Sigmoid colon (tissue), 6 donors: ENCODE measurements at regions not wholly inside any gene's neighbourhood (a gene's known extent, or its start where the extent isn't known, plus 50 kb on each side); places are given as distances from the start of the nearest gene placed in this dataset.

ENCODE experiments used
- DNase-seq: peaks from one replicate; pipeline ENCODE4 v3.0.0-alpha.2; 2019
- H3K27ac ChIP-seq, 4 donors: fragments of 200-600 bp; sonication (generic); one replicate each; pipeline ENCODE4 v1.5.1; 2016 to 2019; ENCODE audit warnings: mild to moderate bottlenecking in 1 of 4
- H3K27me3 ChIP-seq, 3 donors: fragments of 200-600 bp; sonication (generic); one replicate each; pipeline ENCODE4 v1.5.1; 2019; ENCODE audit warnings: mild to moderate bottlenecking in 1 of 3
- H3K36me3 ChIP-seq, 4 donors: fragments of 200-600 bp; sonication (generic); one replicate each; pipeline ENCODE4 v1.5.1; 2016 to 2019
- H3K4me1 ChIP-seq, 4 donors: fragments of 200-600 bp; sonication (generic); one replicate each; pipeline ENCODE4 v1.5.1; 2017 to 2019
- H3K4me3 ChIP-seq, 4 donors: fragments of 200-600 bp; sonication (generic); one replicate each; pipeline ENCODE4 v1.5.1; 2017 to 2019; ENCODE audit warnings: mild to moderate bottlenecking in 2 of 4, moderate library complexity in 1 of 4
- H3K9me3 ChIP-seq, 4 donors: fragments of 200-600 bp in 3 of 4; sonication (generic) in 3 of 4; one replicate each; pipeline versions ENCODE4 v1.5.1 to v1.6.1; 2013 to 2019
- EP300 ChIP-seq, 4 donors: sonication (generic); formaldehyde crosslinking; IDR thresholded peaks; one replicate each; pipeline ENCODE4 v1.6.1; 2017; ENCODE audit warnings: antibody characterized with exemption in 4 of 4
- POLR2A ChIP-seq, 2 donors: fragments of 450-650 bp; IDR thresholded peaks; one replicate each; pipeline ENCODE4 v1.6.1; 2016; ENCODE audit warnings: antibody characterized with exemption in 2 of 2, mild to moderate bottlenecking in 2 of 2, moderate library complexity in 2 of 2
- POLR2AphosphoS5 ChIP-seq, 4 donors: sonication (generic); formaldehyde crosslinking; IDR thresholded peaks; one replicate each; pipeline ENCODE4 v1.6.1; 2017; ENCODE audit warnings: antibody characterized with exemption in 4 of 4
- WGBS, 2 donors: extraction: QIAGEN DNeasy Blood & Tissue Kit; methylation state at CpG; one replicate each; pipeline ENCODE4 v1.1.7; 2013; 5-methylcytosine and 5-hydroxymethylcytosine counted together
- intact Hi-C: fragments of 100-400 bp; cut with DNase I; formaldehyde crosslinking; loops from one replicate; pipeline ENCODE4 v1.15.1; 2023
- TF ChIP-seq, protein P1 (sequence below), 4 experiments: fragments of 450-650 bp in 3 of 4; fragments of 200-600 bp in 1 of 4; IDR thresholded peaks; one replicate each; pipeline ENCODE4 v1.5.1; 2016 to 2019; ENCODE audit warnings: antibody characterized with exemption in 4 of 4, mild to moderate bottlenecking in 3 of 4, moderate library complexity in 2 of 4
- donor health status: healthy with polysubstance abuse.
- donor health status: healthy.

DNA sequence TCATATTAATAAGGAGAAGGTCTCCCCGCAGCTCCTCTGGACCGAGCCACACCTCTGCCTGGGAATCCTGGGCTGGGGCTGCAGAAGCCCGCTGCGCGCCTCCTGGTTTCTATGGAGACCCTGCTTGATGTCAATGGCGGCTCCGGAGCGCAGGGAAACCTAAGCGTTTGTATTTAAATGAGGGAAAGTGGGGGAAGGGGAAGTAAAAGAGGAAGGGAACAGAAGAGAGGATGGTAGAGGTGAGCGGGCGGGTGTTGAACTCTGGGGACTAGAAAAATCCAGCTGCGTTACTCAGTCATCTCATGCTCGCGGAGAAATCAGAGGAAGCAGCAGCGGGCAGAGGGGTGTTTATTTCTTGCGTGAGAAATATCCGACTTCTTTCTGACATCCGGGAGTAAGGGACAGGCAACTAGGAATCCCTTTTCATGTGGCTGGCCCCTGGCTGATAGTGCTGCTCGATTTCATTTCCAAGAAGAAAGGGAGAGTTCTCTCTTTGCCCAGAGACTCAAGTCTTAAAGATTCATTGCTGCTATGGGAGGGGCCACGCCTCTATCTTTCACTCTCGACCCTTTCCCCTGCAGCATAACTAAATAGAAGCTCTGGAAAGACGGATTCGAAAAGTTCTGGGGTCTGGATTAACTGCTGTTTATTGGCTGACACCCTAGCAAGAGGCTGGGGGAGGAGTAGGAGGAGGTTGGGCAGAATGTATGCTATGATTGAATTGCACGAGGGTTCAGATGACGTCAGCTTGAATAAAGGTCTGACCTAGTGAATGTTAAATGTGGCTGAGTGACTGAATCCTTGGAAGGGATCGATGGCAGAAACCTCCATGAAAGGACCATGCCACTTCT is 110.5 kb upstream of the GAP43 start:
- Histone ChIP-seq H3K4me3 (peak overlapping the region; percentile 36 to 50 (median 48)), H3K9me3 (no peaks in the 10 kb centered on the region), H3K36me3 (no peaks in the 10 kb centered on the region), H3K27me3 (no peaks in the 10 kb centered on the region), H3K4me1 (peaks cover 0 to 12% (median 4%) of the 10 kb centered on the region in 4 donors), H3K27ac (peak overlapping the region in 3 of 4 donors; percentile 23 to 26 (median 24))
- intact Hi-C loops = no loop called here
- 1 to 2% methylated on average over 26 of the region's 26 CpGs for WGBS, 2 donors
- no peak for DNase-seq
- TF ChIP-seq EP300 (IDR thresholded peaks at IDR 0.05) (no peak), POLR2AphosphoS5 (IDR thresholded peaks at IDR 0.05) (no peak)
- TF ChIP-seq, protein P1, sequence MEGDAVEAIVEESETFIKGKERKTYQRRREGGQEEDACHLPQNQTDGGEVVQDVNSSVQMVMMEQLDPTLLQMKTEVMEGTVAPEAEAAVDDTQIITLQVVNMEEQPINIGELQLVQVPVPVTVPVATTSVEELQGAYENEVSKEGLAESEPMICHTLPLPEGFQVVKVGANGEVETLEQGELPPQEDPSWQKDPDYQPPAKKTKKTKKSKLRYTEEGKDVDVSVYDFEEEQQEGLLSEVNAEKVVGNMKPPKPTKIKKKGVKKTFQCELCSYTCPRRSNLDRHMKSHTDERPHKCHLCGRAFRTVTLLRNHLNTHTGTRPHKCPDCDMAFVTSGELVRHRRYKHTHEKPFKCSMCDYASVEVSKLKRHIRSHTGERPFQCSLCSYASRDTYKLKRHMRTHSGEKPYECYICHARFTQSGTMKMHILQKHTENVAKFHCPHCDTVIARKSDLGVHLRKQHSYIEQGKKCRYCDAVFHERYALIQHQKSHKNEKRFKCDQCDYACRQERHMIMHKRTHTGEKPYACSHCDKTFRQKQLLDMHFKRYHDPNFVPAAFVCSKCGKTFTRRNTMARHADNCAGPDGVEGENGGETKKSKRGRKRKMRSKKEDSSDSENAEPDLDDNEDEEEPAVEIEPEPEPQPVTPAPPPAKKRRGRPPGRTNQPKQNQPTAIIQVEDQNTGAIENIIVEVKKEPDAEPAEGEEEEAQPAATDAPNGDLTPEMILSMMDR (IDR thresholded peaks at IDR 0.05) = no peak

DNA sequence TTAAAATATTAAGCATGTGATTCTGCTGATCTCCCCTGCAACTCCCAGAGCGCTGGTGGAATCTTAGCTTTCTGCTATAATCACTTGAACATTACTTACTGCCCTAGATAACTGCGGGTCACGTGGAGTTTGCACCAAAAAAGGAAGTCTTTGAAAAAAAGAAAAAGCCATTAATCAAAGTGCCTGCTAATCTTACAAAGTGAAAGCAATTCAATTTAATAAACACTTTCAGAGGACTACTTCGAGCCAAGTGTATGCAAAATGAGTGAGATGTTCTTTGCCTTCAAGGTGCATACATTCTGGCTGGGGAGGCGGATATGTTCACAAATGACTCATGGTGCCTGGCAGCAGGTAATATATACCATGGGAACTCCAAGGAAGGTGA is 109.9 kb upstream of the GAP43 start:
- no peaks in the 10 kb centered on the region for H3K27me3 ChIP-seq
- H3K36me3 ChIP-seq = no peaks in the 10 kb centered on the region

DNA sequence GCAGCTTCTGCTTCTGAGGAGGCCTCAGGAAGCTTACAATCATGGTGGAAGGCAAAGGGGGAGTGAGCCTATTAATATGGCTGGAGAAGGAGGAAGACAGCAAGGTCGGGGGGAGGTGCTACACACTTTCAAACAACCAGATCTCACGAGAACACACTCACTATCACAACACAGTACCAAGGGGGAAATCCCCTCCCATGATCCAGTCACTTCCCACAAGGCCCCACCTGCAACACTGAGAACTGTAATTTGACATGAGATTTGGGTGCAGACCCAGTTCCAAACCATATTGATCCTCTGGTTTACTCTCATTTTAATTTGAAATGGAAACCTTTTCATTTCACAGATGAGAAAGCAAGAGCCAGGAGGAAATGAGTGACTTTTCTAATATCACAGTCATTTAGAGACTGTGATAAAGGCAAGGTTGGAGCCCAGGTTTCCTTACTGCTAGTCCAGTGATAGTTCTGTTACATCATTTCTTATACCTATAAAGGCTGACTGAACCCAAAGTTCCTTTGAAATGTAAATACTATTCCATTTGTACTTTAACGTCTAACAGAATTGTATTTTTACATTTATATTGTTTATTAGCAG is 105.8 kb upstream of the GAP43 start:
- intact Hi-C loops = no loop called here
- Histone ChIP-seq H3K27me3 (no peaks in the 10 kb centered on the region), H3K4me1 (peaks cover 0 to 9% (median 5%) of the 10 kb centered on the region in 4 donors), H3K4me3 (no peak overlapping the region), H3K9me3 (no peaks in the 10 kb centered on the region), H3K27ac (no peak overlapping the region), H3K36me3 (no peaks in the 10 kb centered on the region)
- no peak for DNase-seq
- TF ChIP-seq POLR2A (IDR thresholded peaks at IDR 0.05) = no peak
- TF ChIP-seq, protein P1 (IDR thresholded peaks at IDR 0.05) = no peak
- no peak for TF ChIP-seq EP300 (IDR thresholded peaks at IDR 0.05)
- TF ChIP-seq POLR2AphosphoS5 (IDR thresholded peaks at IDR 0.05) = no peak
- 41 to 64% methylated on average over 3 of the region's 3 CpGs for WGBS, 2 donors

More for the DNA sequence above, 109.9 kb upstream of the GAP43 start:
- Histone ChIP-seq H3K27ac (peak overlapping the region in 1 of 4 donors; percentile 24), H3K9me3 (no peaks in the 10 kb centered on the region), H3K4me1 (peaks cover 0 to 12% (median 7%) of the 10 kb centered on the region in 4 donors), H3K4me3 (peak overlapping the region; percentile 36 to 50 (median 48))
- TF ChIP-seq EP300 (IDR thresholded peaks at IDR 0.05) = no peak
- 30 to 34% methylated on average over 5 of the region's 5 CpGs for WGBS, 2 donors
- intact Hi-C loops = no loop called here
- no peak for DNase-seq

DNA sequence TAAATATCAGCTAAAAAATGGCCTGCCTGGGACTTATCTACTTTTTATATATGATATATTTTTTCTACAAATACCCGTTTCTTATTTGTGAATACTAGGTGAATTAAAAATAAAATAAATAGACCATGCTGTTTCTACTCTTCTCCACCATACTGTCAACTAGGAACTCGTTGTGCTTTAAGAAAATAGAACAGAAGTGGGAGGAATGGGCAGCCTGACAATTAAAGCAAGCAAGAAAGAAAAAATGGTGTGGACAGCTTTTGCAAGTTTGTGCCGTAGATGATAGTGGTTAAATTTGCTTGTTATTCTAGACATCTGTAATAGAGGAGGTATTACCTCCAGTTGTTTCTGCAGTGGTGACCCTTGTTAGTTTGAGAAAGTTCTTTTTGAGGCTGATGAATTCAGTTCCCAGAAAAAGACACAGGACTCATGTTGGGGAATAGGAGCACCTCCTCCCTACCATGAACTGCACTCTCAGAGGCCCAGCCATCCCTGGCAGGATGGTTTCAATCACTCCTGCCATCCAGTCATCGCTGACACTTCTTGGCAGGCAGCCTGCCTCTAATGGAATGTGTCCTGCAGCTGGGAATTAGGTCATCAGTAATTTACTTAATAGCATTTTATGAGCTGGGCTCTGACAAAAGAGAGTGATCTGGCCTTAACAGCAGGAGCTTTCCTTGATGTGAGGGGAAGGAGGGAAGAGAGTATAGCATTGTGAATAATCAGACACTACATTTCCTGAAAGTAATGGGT is 105.0 kb upstream of the GAP43 start:
- H3K4me3 ChIP-seq = no peak overlapping the region
- peak overlapping the region in 1 of 4 donors; percentile 8 for H3K27ac ChIP-seq
- DNase-seq = no peak
- H3K4me1 ChIP-seq = peaks cover 0 to 9% (median 1%) of the 10 kb centered on the region in 4 donors
- no peaks in the 10 kb centered on the region for H3K27me3 ChIP-seq
- H3K36me3 ChIP-seq = no peaks in the 10 kb centered on the region
- no peaks in the 10 kb centered on the region for H3K9me3 ChIP-seq
- intact Hi-C loops = no loop called here
- WGBS, 2 donors = 60 to 70% methylated on average over 4 of the region's 4 CpGs
- TF ChIP-seq POLR2AphosphoS5 (IDR thresholded peaks at IDR 0.05) = peak in 1 of 4 donors; percentile 21
- no peak for TF ChIP-seq POLR2A (IDR thresholded peaks at IDR 0.05)

DNA sequence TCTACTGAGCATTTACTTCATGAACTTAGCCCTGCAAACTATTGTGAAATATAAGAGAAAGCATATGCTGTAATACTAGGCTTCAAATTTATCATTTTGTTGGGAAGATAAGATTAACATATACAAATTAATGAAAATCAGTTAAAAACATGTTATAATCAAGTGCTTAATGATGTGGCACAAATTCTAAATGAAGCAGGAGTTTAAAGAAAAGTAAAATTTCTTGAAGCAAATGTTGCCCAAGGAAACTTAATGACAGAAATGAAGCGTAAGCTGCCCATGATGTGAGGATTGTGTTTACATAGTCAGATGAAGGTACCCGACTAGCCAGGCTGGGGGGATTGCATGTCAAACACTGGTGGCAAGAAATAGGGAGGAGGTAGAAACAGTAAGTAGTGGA is 103.1 kb upstream of the GAP43 start:
- 51 to 58% methylated on average over 2 of the region's 2 CpGs for WGBS, 2 donors
- intact Hi-C loops = no loop called here
- H3K4me3 ChIP-seq = no peak overlapping the region
- peaks cover 0 to 9% (median 0%) of the 10 kb centered on the region in 4 donors for H3K4me1 ChIP-seq
- H3K36me3 ChIP-seq = no peaks in the 10 kb centered on the region
- no peaks in the 10 kb centered on the region for H3K27me3 ChIP-seq
- no peak for DNase-seq
- no peak overlapping the region for H3K27ac ChIP-seq
- no peaks in the 10 kb centered on the region for H3K9me3 ChIP-seq
- no peak for TF ChIP-seq EP300 (IDR thresholded peaks at IDR 0.05)
- TF ChIP-seq, protein P1 (IDR thresholded peaks at IDR 0.05) = no peak
- TF ChIP-seq POLR2A (IDR thresholded peaks at IDR 0.05) = no peak
- no peak for TF ChIP-seq POLR2AphosphoS5 (IDR thresholded peaks at IDR 0.05)
